Right cardiac atrium (tissue), 5 donors: ENCODE measurements at regions not wholly inside any gene's neighbourhood (a gene's known extent, or its start where the extent isn't known, plus 50 kb on each side); places are given as distances from the start of the nearest gene placed in this dataset.

Experiments used
- ATAC-seq, 2 donors: fragments of 200-7000 bp; cut with Tn5 transposase; one replicate each; pipeline versions ENCODE4 v1.8.0 to v1.9.1; 2020; ENCODE audit warnings: moderate library complexity in 2 of 2, mild to moderate bottlenecking in 1 of 2
- DNase-seq, 3 donors: peaks; one replicate each; pipeline ENCODE4 v3.0.0-alpha.2; 2020
- H3K27ac ChIP-seq: one replicate; pipeline ENCODE4 v1.5.1; 2013; ENCODE audit warnings: mild to moderate bottlenecking, low read length, control low read depth, moderate library complexity
- H3K27me3 ChIP-seq: one replicate; pipeline ENCODE4 v1.6.1; 2013; ENCODE audit not compliant: control insufficient read depth, insufficient read depth
- H3K4me1 ChIP-seq: one replicate; pipeline ENCODE4 v1.6.1; 2013; ENCODE audit warnings: low read length; ENCODE audit not compliant: control insufficient read depth, insufficient read depth
- H3K4me3 ChIP-seq: one replicate; pipeline ENCODE4 v1.5.1; 2013; ENCODE audit warnings: low read length, control low read depth
- H3K9me3 ChIP-seq: one replicate; pipeline ENCODE4 v1.6.1; 2013; ENCODE audit warnings: low read length; ENCODE audit not compliant: control insufficient read depth
- WGBS: extraction: QIAGEN DNeasy Blood & Tissue Kit; methylation state at CpG from one replicate; pipeline ENCODE4 v1.1.7; 2013; 5-methylcytosine and 5-hydroxymethylcytosine counted together
- intact Hi-C, 4 donors: fragments of 100-400 bp; cut with DNase I; formaldehyde crosslinking; loops; one replicate each; pipeline versions ENCODE4 v1.11.0 to v1.14.0; 2022 to 2023
- donor health status: healthy with polysubstance abuse.
- donor health status: DM: no; HTN: yes; CAD: no.
- donor health status: DM: no; HTN: no; CAD: no.
- donor health status: DM: no; HTN: yes; CAD: no; lungs with severe emphysema.
- donor health status: DM: yes; HTN: yes; CAD: no.

- H3K4me1 ChIP-seq: no peaks in the 10 kb centered on the region
- DNase-seq (no peak), ATAC-seq (no peak)
- H3K9me3 ChIP-seq: no peaks in the 10 kb centered on the region
- H3K4me3 ChIP-seq: no peak overlapping the region
- 53% methylated on average over 4 of the region's 4 CpGs for WGBS
- intact Hi-C loops: no loop called here
- H3K27me3 ChIP-seq: no peaks in the 10 kb centered on the region
- no peak overlapping the region for H3K27ac ChIP-seq
These were observed 392.3 kb upstream of the MEF2C start for GRCh38 chr5:89275066-89275855.

GRCh38 chr5:89273289-89273688 lies 390.3 kb upstream of the MEF2C start:
- no peaks in the 10 kb centered on the region for H3K27me3 ChIP-seq
- H3K9me3 ChIP-seq: no peaks in the 10 kb centered on the region
- ATAC-seq (no peak), DNase-seq (no peak)
- no peak overlapping the region for H3K27ac ChIP-seq
- no peaks in the 10 kb centered on the region for H3K4me1 ChIP-seq
- WGBS: 78% methylated on average over 7 of the region's 7 CpGs
- intact Hi-C loops: no loop called here
- no peak overlapping the region for H3K4me3 ChIP-seq

DNA sequence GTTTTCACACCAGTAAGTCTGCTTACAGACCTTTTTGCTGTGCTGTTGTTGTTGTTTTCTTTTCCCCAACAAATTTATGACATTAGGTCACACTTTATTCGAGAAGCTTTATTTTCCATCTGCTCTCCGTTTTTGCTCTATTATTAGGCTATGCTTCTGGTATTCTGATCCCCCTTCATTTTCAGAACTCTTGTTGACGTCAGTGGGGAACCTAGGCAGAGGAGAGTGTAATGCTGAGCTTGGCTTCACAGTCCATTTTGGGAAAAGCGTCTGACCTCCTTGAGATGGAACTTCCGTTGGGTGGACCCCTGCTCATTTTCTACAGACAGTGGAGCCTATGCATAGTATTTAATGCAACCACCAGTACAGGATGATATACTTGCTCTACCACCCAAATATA lies 387.9 kb upstream of the MEF2C start:
- 80% methylated on average over 5 of the region's 5 CpGs for WGBS
- H3K9me3 ChIP-seq: no peaks in the 10 kb centered on the region
- no peaks in the 10 kb centered on the region for H3K27me3 ChIP-seq
- no peak overlapping the region for H3K27ac ChIP-seq
- no peaks in the 10 kb centered on the region for H3K4me1 ChIP-seq
- DNase-seq: no peak
- intact Hi-C loops: no loop called here
- no peak for ATAC-seq
- H3K4me3 ChIP-seq: no peak overlapping the region

DNA sequence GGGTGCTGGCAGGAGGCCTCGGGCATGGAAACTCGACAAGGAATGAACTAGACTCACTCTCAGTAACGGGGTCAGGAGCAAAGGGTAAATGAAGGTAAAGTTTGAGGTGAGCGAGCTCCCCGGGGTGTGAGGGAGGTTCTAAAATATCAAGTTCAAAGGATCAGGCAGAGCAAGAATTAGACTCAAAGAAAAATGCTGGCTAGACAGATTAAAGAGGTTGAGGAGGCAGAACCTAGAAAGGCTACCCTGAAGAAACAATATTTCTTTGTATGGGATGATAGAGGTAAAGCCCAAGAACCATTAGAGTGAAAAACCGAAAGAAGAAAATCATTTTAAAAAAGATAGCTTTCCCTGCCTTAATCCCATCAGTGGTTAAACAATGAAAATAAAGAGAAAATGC lies 386.7 kb upstream of the MEF2C start:
- WGBS: 93% methylated on average over 6 of the region's 6 CpGs
- intact Hi-C loops: no loop called here
- H3K4me3 ChIP-seq: no peak overlapping the region
- DNase-seq: no peak
- no peaks in the 10 kb centered on the region for H3K4me1 ChIP-seq
- no peak for ATAC-seq
- no peak overlapping the region for H3K27ac ChIP-seq
- H3K9me3 ChIP-seq: no peaks in the 10 kb centered on the region
- no peaks in the 10 kb centered on the region for H3K27me3 ChIP-seq

- H3K9me3 ChIP-seq: no peaks in the 10 kb centered on the region
- ATAC-seq (no peak), DNase-seq (no peak)
- intact Hi-C loops: no loop called here
- no peak overlapping the region for H3K27ac ChIP-seq
- H3K27me3 ChIP-seq: no peaks in the 10 kb centered on the region
- H3K4me3 ChIP-seq: no peak overlapping the region
- H3K4me1 ChIP-seq: no peaks in the 10 kb centered on the region
- 68% methylated on average over 4 of the region's 4 CpGs for WGBS
These were observed 385.5 kb upstream of the MEF2C start for GRCh38 chr5:89268460-89268859.

DNA sequence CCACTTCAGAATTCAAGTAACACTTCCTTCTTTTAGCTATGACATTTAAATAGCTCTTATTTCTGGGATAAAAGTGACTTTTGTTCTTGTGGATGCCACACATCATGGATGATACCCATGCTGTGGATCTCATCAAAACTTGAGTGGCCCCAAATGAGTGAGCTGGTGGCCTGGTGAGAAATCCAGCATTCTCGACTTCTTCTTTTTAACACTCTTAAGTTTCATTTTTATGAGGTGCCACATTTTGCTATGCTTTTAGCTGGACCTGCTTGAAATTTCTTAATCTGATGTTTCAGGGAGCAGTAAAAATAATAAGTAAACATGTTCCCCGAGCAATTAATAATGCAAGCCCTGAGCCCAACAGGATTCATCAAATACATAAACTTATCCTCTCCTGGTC lies 384.8 kb upstream of the MEF2C start:
- 86% methylated on average over 2 of the region's 2 CpGs for WGBS
- no peak overlapping the region for H3K27ac ChIP-seq
- intact Hi-C loops: no loop called here

GRCh38 chr5:89265511-89266179 lies 382.7 kb upstream of the MEF2C start:
- Histone ChIP-seq H3K27ac (no peak overlapping the region), H3K4me3 (no peak overlapping the region), H3K9me3 (no peaks in the 10 kb centered on the region), H3K27me3 (no peaks in the 10 kb centered on the region), H3K4me1 (no peaks in the 10 kb centered on the region)
- WGBS: 97% methylated on average over 5 of the region's 5 CpGs
- intact Hi-C loops: no loop called here
- DNase-seq: no peak
- no peak for ATAC-seq

More for the DNA sequence above, 384.8 kb upstream of the MEF2C start:
- DNase-seq (no peak), ATAC-seq (no peak)
- Histone ChIP-seq H3K27me3 (no peaks in the 10 kb centered on the region), H3K9me3 (no peaks in the 10 kb centered on the region), H3K4me1 (no peaks in the 10 kb centered on the region), H3K4me3 (no peak overlapping the region)

DNA sequence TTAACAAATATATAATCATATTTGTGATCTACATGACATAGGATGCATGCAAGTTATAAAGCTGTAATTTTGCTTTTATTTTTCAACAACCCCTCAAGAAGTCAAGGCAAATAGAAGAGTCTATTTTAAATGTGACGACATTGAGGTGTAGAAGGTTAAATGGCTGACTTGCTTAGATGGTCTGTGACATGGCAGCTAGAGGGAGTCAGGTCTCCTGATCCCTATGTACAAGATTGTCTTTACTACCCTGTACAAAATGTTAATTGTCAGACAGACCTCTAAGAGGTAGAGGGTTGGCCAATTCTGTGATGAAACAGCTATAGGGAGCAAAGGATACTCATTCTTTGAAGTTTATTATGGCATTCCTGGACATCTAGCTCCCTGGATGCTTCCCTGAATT lies 380.9 kb upstream of the MEF2C start:
- intact Hi-C loops: no loop called here

DNA sequence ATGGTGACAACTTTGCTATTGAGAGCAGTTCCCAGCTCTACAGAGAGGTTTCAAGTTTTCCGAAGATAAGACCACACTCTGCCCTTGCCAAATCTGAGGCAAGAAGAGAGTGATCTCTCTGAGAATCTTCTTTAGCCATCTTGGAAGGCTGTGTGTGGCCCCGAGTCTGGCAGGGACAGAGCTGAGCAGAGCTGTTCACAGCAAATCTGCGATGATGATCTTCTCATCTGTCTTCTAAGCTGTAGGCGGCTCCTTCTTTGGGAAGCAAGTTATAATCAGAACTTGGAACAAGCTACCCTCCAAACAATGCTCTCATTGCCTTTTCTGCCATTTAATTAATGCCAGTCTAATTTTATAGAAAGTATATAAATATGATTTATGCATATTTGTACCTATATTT lies 379.0 kb upstream of the MEF2C start:
- no peak for DNase-seq
- 86% methylated on average over 4 of the region's 4 CpGs for WGBS
- intact Hi-C loops: no loop called here
- no peaks in the 10 kb centered on the region for H3K9me3 ChIP-seq
- H3K4me3 ChIP-seq: no peak overlapping the region
- H3K4me1 ChIP-seq: no peaks in the 10 kb centered on the region
- no peak overlapping the region for H3K27ac ChIP-seq
- ATAC-seq: no peak
- no peaks in the 10 kb centered on the region for H3K27me3 ChIP-seq

More for the DNA sequence above, 380.9 kb upstream of the MEF2C start:
- ATAC-seq: no peak
- no peak for DNase-seq
- Histone ChIP-seq H3K27me3 (no peaks in the 10 kb centered on the region), H3K4me3 (no peak overlapping the region), H3K4me1 (no peaks in the 10 kb centered on the region), H3K9me3 (no peaks in the 10 kb centered on the region), H3K27ac (no peak overlapping the region)
- 96% methylated on average over 1 of the region's 1 CpG for WGBS

GRCh38 chr5:89260254-89260653 lies 377.3 kb upstream of the MEF2C start:
- intact Hi-C loops: no loop called here
- Histone ChIP-seq H3K27ac (no peak overlapping the region), H3K27me3 (no peaks in the 10 kb centered on the region), H3K9me3 (no peaks in the 10 kb centered on the region), H3K4me1 (no peaks in the 10 kb centered on the region), H3K4me3 (no peak overlapping the region)
- DNase-seq (no peak), ATAC-seq (no peak)
- WGBS: 86% methylated on average over 3 of the region's 3 CpGs

DNA sequence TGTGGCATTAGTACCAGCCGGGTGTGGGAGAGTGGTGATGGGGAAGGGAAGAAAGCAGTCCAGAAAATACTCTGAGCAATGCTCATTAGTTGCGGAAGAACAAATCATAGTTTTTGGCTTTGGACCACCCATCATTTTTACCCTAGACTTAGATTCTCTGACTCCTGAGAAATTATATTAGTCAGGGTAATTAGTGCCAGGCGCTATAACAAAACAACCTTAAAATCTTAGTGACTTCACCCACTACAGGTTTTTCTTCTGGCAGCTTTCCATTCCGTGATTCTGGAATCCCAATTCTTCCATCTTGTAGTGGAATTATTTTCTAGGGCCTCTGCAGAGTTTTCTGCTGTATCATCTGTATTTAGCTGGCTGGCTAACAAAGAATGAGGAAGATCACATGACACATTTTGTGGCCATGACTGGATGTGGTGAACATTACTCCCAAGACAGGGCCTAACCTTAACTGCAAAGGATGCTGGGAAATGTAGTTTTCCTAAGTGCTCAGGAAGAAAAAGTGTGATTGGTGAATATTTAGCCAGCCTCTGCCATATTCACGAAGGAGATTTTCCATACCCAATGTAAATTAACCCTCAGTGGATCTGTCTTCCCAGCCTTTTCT lies 373.0 kb upstream of the MEF2C start:
- no peak for ATAC-seq
- WGBS: 91% methylated on average over 5 of the region's 5 CpGs

More for the DNA sequence above, 373.0 kb upstream of the MEF2C start:
- DNase-seq: no peak
- Histone ChIP-seq H3K27me3 (no peaks in the 10 kb centered on the region), H3K4me3 (no peak overlapping the region), H3K4me1 (no peaks in the 10 kb centered on the region), H3K9me3 (no peaks in the 10 kb centered on the region), H3K27ac (no peak overlapping the region)
- intact Hi-C loops: no loop called here
